Mucosa of descending colon (tissue), 3 donors: ENCODE measurements at regions not wholly inside any gene's neighbourhood (a gene's known extent, or its start where the extent isn't known, plus 50 kb on each side); places are given as distances from the start of the nearest gene placed in this dataset.

Experiments
- ATAC-seq: fragments of 200-7000 bp; cut with Tn5 transposase; one replicate; pipeline ENCODE4 v1.9.1; 2020; ENCODE audit warnings: mild to moderate bottlenecking, moderate library complexity
- DNase-seq, 3 donors: peaks; one replicate each; pipeline ENCODE4 v3.0.0-alpha.2; 2020
- H3K36me3 ChIP-seq: fragments of 200-600 bp; one replicate; pipeline ENCODE4 v1.8.0; 2021; ENCODE audit warnings: low read depth, mild to moderate bottlenecking
- H3K4me1 ChIP-seq: fragments of 200-600 bp; one replicate; pipeline ENCODE4 v1.8.0; 2021; ENCODE audit warnings: low read depth, mild to moderate bottlenecking
- H3K4me3 ChIP-seq: fragments of 200-600 bp; one replicate; pipeline ENCODE4 v1.8.0; 2021; ENCODE audit warnings: mild to moderate bottlenecking
- H3K9me3 ChIP-seq: fragments of 200-600 bp; one replicate; pipeline ENCODE4 v1.8.0; 2021; ENCODE audit warnings: mild to moderate bottlenecking
- intact Hi-C, 2 donors: fragments of 100-400 bp; cut with DNase I in 1 of 2; cut with micrococcal nuclease in 1 of 2; formaldehyde crosslinking; loops; one replicate each; pipeline versions ENCODE4 v1.11.0 to v1.11.1; 2022; cut with DNase I, micrococcal nuclease
- TF ChIP-seq, protein P1 (sequence below): fragments of 200-600 bp; IDR thresholded peaks from one replicate; pipeline ENCODE4 v1.8.0; 2022; ENCODE audit warnings: antibody characterized with exemption, mild to moderate bottlenecking
- donor health status: DM: no; HTN: no; CAD: no; lungs with moderate emphysema.
- donor health status: DM: no; HTN: no; CAD: no.
- donor health status: DM: no; HTN: yes; CAD: no.

DNA sequence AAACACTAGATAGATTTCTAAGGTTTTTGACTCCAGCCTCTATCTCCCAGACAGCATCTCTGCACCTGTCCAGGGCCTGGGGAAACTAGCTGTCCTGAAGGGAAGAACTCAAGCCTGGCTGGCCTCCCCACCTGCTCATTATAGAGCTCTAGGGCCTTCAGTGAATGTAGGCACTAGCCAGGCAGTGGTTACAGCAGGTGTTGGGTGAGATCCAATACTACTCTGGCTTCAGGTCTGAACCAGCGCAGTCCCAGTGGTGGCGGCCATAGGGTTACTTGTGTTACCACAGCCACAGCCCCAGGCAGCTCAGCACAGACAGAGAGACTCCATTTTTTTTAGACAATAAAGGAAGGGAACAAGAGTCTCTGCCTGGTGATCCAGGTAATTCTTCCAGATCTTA is 449.2 kb downstream of the IRX1 start:
- Histone ChIP-seq H3K9me3 (peaks cover 13% of the 10 kb centered on the region), H3K4me1 (no peaks in the 10 kb centered on the region), H3K36me3 (no peaks in the 10 kb centered on the region), H3K4me3 (no peak overlapping the region)
- DNase-seq: no peak
- TF ChIP-seq, protein P1, sequence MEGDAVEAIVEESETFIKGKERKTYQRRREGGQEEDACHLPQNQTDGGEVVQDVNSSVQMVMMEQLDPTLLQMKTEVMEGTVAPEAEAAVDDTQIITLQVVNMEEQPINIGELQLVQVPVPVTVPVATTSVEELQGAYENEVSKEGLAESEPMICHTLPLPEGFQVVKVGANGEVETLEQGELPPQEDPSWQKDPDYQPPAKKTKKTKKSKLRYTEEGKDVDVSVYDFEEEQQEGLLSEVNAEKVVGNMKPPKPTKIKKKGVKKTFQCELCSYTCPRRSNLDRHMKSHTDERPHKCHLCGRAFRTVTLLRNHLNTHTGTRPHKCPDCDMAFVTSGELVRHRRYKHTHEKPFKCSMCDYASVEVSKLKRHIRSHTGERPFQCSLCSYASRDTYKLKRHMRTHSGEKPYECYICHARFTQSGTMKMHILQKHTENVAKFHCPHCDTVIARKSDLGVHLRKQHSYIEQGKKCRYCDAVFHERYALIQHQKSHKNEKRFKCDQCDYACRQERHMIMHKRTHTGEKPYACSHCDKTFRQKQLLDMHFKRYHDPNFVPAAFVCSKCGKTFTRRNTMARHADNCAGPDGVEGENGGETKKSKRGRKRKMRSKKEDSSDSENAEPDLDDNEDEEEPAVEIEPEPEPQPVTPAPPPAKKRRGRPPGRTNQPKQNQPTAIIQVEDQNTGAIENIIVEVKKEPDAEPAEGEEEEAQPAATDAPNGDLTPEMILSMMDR: no peak
- ATAC-seq: no peak
- intact Hi-C loops: no loop called here

DNA sequence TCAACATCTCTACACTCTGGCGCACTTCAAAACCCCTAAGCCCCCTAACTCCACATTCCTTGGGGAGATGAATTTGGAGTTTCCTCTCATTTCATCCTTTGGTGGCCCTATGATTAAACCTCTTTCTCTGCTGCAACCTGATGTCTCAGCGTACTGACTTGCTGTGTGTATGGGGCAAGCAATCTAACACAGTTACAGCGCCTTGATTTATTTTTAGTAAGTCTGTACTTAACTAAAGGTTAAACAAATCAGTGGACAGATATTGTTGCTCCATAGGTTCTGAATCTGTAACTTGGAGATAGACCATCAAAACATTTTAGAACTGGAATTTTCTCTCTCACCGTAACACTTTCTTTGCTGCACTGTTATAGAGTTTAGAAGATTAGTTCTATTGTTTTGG is 452.8 kb downstream of the IRX1 start:
- DNase-seq (no peak), ATAC-seq (no peak)
- TF ChIP-seq, protein P1: no peak
- intact Hi-C loops: no loop called here
- H3K9me3 ChIP-seq: peaks cover 6% of the 10 kb centered on the region
- H3K36me3 ChIP-seq: no peaks in the 10 kb centered on the region
- H3K4me3 ChIP-seq: no peak overlapping the region
- no peaks in the 10 kb centered on the region for H3K4me1 ChIP-seq

- TF ChIP-seq, protein P1: no peak
- intact Hi-C loops: no loop called here
- Histone ChIP-seq H3K9me3 (peaks cover 2% of the 10 kb centered on the region), H3K4me3 (no peak overlapping the region), H3K36me3 (no peaks in the 10 kb centered on the region), H3K4me1 (no peaks in the 10 kb centered on the region)
- DNase-seq: no peak
- no peak for ATAC-seq
Measured at GRCh38 chr5:4050203-4050602, 454.6 kb downstream of the IRX1 start.

DNA sequence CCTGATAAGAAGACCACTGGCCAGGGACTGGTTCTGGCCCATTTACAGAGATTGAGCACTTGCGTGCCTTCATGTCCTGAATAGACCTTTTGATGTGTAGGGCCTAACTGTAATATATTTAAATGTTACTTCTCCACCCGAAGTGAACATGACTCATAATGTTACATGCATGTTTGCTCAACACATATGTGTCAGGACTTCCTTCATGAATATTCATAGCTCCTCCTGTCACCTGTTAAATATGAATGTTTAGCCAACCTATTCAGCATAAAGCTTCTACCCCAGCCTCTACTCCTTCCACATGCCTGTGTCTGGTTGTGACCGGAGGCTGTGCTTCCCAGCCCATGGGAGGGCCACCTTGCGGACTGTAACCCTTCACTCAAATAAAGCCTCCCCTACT is 457.5 kb downstream of the IRX1 start:
- Histone ChIP-seq H3K4me3 (no peak overlapping the region), H3K4me1 (no peaks in the 10 kb centered on the region), H3K36me3 (no peaks in the 10 kb centered on the region), H3K9me3 (no peaks in the 10 kb centered on the region)
- ATAC-seq (no peak), DNase-seq (no peak)
- TF ChIP-seq, protein P1: no peak
- intact Hi-C loops: no loop called here

DNA sequence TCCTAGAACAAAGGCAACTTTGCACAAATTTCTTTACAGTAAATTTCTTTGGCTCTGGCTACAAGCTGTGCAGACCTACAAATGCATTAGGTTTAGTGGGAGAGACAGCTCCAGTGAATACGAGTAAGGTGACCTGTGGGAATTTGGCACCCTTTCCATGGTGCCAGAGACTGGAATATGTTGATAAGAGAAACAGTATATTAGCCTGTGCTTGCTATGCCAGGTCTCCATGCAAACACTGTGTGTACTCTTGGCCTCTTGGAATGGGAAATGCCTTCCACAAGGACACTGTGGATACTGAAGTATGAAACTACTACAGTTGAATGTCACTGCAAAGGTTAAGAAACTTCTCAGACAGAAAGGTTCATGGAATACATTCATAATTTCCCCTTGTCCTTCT is 458.5 kb downstream of the IRX1 start:
- TF ChIP-seq, protein P1: no peak
- no peaks in the 10 kb centered on the region for H3K9me3 ChIP-seq
- H3K36me3 ChIP-seq: no peaks in the 10 kb centered on the region
- ATAC-seq: no peak
- intact Hi-C loops: no loop called here
- no peak for DNase-seq
- H3K4me1 ChIP-seq: no peaks in the 10 kb centered on the region
- H3K4me3 ChIP-seq: no peak overlapping the region

DNA sequence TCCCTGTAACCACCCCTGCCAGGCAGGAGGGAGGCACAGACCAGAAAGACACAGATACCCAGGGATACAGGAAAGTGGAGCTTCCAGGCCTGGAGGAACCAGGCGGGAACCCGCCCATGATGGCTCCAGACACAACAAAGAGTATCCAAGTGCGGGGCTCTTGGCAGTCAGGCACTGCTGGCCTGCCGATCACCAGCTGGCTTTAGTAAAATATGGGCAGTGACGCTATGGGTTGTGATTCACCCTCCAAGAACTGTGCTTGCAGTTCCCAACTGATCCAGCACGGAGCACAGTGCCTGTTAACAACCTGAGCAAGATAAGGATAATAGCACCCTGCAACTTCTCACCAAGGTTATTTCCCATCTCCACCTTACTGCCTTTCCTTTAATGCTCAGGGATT is 463.3 kb downstream of the IRX1 start:
- intact Hi-C loops: no loop called here
- TF ChIP-seq, protein P1: no peak
- H3K9me3 ChIP-seq: peaks cover 3% of the 10 kb centered on the region
- H3K4me3 ChIP-seq: no peak overlapping the region
- ATAC-seq: peak; percentile 31
- DNase-seq: no peak
- H3K4me1 ChIP-seq: no peaks in the 10 kb centered on the region
- no peaks in the 10 kb centered on the region for H3K36me3 ChIP-seq
